Stimulated activated CD4-positive, alpha-beta T cell treated with anti-CD3 and anti-CD28 coated beads, Interleukin-2, amount 100 ng/mL, for 24 hours (primary cell): ENCODE measurements at regions not wholly inside any gene's neighbourhood (a gene's known extent, or its start where the extent isn't known, plus 50 kb on each side); places are given as distances from the start of the nearest gene placed in this dataset.
A peak's percentile ranks its signal among the peaks of the same experiment; 100 is the strongest.
"Not testable (repeated sequence)": the region's sequence is repeated elsewhere in the genome, so short reads cannot be mapped to it uniquely, and the experiment has no call there.

Experiments used
- DNase-seq, 2 donors: peaks; one replicate each; pipeline ENCODE4 v3.0.0-alpha.2; 2020

DNA sequence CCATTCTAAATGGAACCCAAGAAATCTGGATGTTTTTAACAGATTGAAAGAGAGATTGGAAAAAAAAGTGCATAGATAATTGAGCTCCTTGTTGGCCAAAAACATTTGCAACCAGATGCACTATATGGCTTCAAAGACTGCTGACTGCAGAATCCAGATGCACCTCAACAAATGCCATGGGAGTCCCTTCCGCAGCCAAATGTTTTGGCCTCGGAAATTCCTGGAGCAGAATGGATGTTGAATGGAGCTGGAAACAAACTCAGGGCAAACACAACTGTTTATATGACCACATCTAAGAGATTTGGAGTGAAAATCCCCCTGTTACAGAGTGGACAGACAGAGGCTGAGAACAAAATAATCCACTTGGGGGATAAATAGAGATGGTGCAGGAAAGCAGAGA is 285.0 kb upstream of the NFIA start:
- no peak for DNase-seq

DNA sequence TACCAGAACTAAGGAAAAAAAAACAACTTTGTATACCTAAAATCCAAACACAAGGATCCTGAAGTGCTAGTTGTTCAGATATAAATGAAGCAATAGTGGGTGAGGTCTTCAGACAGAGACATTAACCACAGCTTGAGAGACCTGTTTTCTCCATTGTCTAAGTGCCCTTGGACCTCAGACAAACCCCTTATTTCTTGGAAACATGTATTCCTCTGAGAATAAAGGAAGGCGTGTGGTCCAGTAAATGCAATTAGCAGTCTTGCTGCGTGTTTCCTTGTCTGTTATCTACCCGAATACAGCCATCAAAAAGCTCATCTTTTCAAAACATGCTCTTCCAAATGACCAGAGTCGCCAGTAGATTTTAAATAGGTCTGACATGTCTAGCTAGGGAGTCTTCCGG is 291.1 kb upstream of the NFIA start:
- no peak for DNase-seq

DNA sequence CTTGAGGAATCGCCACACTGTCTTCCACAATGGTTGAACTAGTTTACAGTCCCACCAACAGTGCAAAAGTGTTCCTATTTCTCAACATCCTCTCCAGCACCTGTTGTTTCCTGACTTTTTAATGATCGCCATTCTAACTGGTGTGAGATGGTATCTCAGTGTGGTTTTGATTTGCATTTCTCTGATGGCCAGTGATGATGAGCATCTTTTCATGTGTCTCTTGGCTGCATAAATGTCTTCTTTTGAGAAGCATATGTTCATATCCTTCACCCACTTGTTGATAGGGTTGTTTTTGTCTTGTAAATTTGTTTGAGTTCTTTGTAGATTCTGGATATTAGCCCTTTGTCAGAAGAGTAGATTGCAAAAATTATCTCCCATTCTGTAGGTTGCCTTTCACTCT is 309.3 kb upstream of the NFIA start:
- DNase-seq: not testable (repeated sequence)

DNA sequence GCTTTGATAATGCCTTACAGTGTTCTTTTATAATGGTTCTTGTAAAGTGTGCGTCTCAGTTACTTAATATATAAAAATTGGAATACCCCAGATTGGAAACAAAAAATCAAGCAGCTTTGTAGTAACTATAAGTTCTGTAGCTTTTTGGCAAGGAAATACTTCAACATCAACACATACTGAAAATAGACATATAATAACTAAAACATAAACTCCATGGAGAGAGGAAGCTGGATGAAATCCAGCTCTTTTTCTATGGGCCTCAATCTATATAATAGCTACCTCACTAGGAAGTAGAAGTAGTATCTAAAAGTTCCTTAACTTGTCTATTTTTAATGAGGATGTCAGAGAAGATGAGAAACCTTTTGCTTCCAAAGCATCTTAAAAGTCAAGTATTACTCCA is 313.3 kb upstream of the NFIA start:
- no peak for DNase-seq

DNA sequence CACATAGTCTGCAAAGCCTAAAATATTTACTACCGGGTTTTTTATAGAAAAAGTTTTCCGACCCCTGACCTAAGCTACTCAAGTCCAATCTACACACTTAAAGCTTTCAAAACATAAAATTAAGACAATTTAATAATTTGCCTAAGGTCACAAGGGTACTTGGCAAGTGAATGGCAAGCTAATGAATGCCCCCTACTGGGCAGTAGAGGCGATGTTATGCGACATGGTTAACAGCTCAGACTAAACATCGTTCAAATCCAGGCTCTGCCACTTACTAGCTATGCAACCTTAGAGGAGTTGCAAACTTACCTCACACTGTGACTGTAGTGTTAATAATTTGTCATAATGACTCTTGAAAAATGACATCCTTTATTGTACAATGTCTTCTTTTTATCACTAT is 317.2 kb upstream of the NFIA start:
- DNase-seq: peak in 1 of 2 donors; percentile 2

DNA sequence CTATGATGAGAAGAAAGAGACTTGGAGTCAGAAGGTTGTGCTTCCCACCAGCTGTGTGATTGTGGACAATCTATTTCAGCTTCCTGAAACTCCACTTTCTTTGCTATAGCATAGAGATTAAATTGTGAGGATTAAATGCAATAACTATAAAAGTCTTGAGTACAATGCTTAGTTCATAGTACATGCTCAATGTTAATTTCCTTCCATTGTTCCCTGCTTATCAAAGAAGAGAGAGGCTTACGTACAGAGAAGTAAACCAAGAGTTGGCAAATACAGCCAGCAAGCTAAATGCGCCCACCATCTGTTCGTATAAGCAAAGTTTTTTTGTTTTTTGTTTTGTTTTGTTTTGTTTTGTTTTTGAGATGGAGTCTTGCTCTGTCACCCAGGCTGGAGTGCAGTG is 317.9 kb upstream of the NFIA start:
- DNase-seq: no peak

DNA sequence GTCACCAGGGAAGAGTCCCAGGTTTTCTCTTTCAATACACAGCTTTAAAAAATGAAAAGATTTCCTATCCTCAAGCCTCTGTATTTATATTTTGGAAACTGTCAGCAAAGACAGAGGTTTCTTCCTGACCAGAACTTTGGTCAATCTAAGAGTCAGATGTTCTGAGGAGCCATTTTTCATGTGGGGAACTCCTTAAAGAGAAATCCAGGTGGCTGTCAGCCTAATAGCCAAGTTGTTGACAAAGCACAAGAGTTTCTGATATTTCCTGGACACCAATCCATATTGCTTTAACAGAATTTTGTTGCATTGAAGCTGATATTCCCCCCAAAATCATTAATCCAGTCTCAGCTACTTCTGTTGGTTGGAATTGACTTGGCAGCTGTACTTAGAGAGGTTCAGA is 318.6 kb upstream of the NFIA start:
- DNase-seq: no peak

DNA sequence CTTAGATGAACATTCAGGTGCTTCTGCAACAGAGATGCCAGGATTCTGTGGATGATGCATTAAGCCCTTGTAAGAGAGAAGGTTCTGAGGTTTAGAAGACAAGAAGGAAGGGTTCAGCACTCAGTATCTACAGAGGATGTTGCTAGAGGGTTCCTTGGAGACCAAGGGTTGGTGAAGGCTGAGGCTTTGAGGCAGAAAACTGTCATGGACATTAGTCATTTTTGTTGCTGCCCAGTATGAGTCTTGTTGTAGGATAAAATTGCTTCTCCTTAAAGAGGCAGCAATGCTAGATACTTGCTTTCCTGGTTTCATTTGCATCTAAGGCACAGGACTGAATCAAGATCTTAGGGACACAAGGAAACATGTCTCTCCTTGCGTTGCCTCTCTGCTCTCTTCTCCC is 319.4 kb upstream of the NFIA start:
- no peak for DNase-seq

DNA sequence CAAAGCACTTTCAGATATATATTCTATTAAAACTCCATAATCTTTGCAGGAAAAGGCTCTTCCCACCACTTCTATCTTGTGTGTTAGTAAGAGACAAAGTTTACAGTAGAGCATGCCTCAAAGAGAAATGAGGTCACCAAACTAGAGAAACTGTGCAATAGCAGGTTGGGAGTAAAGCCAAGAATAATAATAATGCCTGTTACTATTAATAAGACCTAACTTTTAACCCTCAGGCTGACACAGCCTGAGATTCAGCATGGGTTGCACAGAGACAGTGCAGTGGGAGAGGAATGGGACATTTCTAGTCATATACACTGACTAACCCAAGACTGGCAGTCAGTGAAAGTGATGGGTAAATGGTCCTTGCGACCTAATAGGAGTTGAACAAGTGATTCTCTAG is 320.2 kb upstream of the NFIA start:
- no peak for DNase-seq

DNA sequence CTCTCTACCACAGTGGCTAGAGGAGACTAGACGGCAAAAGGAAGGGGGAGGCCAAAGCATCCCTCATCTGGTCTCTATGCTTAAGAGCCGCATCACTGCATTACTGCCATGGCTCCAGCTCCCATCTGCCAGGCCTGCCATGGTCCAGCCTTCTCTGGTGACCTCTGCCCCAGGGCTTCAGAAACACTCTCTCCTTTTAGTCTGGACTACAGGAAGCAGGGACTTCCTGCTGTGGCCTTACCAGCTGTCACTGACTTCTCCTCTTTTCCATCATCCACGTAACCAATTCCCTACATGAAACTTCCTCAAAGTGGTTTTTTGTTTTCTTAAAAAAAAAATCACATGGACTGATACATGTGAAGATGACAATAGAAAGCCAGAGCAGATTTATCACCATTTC is 323.1 kb upstream of the NFIA start:
- no peak for DNase-seq

DNA sequence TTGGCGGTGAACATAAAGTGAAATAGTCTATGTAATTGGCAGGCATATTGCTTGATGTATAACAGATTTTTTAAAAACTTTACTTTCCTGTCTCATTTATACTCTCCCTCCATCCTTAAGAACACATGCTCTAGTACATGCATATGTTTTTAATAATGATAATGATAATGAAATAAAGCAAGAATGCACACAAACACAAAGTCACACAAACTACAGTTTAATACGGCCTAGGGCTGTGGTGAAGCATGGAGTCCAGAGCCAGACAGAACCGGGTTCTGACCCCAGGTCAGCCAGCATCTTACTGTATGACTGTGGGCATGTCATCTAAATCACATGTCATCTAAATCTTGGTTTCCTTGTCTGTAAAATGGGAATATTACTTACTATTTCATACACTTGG is 324.9 kb upstream of the NFIA start:
- no peak for DNase-seq

DNA sequence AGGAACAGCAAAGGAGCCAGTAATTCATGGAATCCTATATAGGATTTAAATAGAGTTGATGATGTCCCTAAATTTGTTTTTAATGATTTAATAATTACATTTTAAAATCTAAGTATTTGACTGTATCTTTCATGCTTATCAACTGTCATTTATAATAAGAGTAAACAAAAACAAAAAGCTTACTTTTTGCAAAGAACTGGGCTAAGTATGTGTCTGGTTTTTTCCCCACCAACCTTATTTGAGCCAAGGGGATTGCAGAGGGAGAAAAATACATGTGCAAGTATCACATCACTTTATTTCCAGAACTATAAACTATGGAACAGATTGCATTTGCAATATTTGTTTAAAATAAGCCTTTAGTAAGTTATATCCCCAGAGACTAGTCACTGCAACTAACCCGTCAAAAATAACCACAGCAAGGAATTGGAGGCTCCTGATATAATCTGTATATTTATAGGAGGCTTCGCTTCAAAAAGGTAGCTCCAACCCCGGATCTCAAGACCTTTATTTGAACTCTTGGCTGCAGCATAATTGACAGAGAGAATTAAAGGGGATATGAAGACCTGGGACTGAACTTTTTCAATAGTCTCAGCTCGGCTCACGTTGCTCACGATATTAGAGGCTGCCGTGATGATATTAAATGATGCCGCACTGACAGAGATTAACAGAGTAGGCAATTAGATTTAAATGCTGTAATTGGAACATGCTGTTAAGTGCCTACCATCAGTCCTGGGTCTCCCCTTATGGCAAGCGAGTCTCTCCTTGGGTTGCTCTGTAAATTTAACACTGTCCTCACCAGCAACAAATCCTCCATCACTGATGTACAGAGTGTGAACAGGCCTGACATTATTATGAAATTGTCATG is 329.1 kb upstream of the NFIA start:
- no peak for DNase-seq

DNA sequence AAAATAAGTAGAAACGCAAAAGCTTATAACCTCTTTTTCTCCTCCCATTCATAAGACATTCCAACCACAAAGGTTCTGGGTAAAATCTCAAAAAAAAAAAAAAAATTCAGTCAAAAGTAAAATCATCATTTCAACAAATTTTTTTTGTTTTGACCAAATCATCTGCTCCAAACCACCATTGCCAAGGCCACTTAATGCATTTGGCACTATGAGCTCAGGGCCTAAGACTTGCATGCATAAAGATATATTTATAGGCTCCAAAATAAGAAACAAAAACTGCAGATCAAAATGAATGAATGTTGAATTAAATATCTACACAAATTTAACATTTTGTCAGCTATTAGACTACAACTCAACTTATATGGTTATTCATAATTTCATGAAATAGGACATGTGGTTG is 331.1 kb upstream of the NFIA start:
- DNase-seq: no peak

DNA sequence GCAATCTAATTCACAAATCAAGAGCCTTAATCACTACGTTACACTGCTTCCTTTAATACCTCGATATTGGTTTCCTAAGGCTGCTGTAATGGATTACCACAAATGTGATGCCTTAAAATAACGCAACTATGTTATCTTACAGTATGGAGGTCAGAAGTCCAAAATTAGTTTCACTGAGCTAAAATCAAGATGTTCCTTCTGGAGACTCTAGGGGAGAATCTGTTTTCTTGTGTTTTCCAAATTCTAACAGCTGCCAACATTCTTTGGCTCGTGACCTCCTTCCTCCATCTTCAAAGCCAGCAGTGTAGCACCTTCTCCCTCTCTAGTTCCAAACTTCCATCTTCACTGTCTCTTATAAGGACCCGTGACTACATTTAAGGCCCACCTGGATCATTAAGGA is 335.0 kb upstream of the NFIA start:
- DNase-seq: no peak

DNA sequence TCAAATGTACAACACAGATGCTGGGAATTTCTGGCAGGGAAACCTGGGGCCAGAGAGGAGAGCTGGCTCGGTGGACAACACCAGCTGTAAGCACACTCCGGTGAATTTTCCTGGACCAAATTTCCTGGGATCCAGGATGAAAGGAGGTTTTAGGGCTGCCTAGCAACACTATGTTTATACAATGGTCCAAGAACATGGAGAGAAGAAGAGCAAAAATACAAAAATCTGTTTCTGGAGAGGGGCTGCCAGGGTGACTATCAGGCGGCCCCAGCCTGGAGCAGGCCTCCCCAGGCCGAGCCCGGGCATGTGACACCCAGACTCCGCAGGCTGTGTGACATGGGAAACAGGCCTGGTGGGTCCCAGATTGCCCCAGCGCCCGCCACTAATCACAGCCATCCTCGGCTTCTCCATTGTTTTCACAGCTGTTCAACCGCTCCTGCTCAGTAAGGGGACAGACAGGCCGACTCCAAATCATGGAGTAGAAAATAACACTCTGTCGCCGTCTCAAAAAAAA is 336.0 kb upstream of the NFIA start:
- DNase-seq: no peak

DNA sequence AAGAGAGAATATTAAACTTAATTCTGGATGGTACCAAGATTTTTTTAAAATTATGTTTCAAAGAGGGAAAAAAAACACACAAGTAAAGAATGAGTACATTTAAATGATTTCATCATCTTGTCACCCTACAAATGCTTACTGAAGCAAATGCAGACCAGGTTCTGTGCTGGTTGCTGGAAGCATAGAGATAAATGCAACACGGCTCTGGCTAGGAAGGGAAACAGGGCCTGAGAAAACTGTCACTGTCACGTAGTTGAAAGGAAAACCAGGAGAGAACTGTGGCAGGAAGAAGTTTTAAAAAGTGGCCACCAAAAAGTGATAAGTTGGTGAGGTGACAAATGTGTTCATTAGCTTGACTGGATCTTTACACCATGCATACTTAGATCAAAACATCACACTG is 336.9 kb upstream of the NFIA start:
- no peak for DNase-seq

DNA sequence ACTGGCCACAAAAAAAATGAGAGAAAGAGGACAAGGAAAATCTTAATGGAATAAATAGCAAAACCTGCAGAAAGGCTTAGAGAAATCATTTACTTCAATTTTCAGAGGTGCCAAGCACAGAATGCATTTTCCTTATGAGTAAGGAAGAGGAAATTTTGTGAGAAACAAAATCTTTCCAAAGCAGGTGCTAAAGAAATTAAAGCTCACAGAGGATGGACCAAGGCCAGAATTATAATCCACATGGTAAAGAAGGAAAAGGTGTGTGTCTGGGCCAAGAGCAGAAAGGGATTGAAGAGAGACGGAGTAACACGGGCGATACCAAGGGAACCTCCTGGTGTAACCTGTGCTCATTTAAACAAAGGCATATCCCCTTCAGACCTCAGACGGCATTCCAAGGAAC is 340.0 kb upstream of the NFIA start:
- no peak for DNase-seq

DNA sequence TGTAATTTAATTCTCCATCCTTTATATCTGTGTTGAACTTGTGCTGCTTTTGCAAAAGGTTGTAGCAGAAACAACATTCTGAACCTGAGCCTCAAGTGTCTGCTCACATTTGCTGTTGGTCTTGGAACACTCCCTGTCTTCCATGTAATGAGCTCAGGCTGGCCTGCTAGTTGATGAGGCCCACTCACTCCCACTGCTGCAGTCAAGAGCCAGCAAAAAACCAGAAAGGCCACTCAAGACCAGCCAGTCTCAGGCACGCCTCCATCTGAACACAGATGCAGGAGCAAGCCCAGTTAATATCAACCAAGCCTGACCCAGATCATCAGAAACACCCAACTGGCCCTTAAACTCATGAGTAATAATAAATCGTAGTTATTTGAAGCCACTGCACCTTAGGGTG is 342.2 kb upstream of the NFIA start:
- no peak for DNase-seq

DNA sequence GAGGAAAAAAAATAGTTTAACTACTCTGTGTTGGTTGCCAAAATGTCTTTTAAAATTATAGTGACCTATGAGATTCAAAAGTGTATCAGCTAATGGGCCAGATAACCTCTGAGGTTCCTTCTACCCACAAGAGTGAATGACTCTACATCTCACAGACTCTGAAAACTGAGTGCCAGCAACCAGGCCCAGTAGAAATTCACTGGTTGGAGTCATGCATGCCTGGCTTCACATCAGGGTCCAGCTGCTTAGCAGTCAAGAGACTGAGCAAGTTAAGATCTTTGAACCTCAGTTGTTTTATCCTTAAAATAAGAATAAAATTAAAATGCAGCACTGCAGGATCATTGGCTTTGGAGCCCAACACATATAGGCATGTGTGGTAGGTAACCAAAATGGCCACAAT is 342.6 kb upstream of the NFIA start:
- no peak for DNase-seq

DNA sequence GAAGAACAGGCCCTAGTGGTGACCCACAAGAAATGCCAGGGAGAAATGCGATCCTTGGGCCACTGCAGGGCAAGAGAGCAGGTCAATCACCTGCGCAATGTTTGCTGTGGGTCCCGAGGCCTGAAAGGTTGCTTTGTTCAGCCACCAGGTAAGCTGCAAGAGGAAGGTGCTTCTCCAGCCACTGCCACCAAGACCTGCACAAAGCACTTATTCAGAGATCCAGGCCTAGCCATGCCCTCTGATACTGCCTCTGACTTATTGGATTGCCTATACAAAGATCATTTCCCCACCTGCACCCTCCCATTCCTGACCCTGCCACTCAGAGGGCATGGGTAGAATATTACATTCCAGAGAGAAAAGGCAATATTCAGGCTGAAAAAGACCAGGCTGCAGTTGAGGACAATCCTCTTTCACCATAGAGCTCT is 349.4 kb upstream of the NFIA start:
- no peak for DNase-seq

DNA sequence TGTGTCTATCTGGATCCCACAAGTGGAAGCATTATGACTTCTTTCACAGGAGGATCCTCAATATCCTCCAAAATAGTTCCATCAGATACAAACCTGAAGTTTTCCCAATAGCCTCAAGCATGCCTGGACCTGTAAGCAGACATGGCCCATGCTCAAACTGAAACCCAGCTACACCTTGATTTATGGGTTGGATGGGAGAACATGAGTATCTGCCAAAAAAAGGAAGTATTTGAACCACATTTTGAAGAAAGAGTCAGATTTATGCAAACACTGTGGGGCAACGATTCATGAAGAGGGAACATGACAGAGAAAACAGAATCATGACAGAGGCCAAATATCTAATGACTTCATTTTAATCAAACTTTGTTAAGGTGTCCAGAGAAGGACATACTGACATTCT is 351.0 kb upstream of the NFIA start:
- no peak for DNase-seq

DNA sequence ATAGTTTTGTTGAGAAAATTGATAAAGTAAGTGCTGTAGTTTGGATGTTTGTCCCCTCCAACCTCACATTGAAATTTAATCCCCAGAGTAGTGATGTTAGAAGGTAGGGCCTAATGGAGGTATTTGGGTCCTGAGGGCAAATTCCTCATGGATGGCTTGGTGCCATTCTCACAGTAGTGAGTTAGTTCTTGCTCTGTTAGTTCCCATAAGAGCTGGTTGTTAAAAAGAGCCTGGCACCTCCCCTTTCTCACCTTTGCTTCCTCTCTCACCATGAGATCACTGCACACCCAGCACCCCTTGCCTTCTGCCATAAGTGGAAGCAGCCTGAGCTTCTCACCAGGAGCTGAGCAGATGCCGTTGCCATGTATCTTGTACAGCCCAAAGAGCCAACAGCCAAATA is 354.8 kb upstream of the NFIA start:
- DNase-seq: no peak

DNA sequence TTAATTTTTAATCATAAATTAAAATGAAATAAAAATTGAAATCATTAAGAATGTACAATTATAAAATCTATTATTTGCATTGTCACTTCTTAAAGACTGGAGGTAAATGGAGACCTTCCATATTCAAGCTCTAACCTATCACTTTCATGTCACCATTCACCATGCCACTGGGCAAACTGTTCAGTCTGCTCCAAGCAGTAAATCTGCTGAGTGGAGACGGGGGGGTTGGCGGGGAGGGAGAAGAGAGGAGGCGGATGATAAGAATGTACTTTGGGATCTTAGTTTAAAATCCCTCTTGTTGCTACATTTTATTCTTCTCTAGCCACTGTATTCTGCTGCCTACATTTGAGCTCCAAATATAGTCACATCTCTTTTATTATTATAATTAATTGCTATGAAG is 365.9 kb upstream of the NFIA start:
- DNase-seq: no peak

DNA sequence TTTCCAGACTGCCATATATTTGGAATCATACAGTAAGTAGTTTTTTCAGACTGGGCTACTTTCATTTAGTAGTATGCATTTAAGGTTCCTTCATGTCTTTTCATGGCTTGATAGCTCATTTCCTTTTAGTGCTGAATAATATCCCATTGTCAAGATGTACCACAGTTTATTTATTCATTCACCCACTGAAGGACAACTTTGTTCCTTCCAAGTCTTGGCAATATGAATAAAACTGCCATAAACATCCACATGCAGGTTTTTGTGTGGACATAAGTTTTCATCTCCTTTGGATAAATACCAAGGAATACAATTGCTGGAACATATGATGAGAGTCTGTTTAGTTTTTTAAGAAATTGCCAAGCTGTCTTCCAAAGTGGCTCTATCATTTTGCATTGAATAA is 366.4 kb upstream of the NFIA start:
- DNase-seq: no peak

DNA sequence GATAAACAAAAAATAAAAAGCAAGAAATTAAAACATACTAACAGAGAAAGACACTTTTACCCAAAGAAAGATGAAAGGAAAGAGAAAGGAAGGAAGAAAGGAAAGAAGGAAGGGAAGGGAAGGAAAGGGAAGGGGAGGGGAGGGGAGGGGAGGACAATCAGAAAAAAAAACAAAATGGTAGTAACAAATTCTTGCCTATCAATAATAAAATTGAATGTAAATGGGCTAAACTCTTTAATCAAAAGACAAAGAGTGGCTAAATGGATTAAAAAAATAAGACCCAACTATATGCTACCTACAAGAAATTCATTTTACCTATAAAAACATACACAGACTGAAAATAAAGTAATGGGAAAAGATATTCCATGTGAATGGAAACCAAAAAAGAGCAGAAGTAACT is 372.9 kb upstream of the NFIA start:
- DNase-seq: no peak
